ENCODE measurements at regions not wholly inside any gene's neighbourhood (a gene's known extent, or its start where the extent isn't known, plus 50 kb on each side); places are given as distances from the start of the nearest gene placed in this dataset.

DNA sequence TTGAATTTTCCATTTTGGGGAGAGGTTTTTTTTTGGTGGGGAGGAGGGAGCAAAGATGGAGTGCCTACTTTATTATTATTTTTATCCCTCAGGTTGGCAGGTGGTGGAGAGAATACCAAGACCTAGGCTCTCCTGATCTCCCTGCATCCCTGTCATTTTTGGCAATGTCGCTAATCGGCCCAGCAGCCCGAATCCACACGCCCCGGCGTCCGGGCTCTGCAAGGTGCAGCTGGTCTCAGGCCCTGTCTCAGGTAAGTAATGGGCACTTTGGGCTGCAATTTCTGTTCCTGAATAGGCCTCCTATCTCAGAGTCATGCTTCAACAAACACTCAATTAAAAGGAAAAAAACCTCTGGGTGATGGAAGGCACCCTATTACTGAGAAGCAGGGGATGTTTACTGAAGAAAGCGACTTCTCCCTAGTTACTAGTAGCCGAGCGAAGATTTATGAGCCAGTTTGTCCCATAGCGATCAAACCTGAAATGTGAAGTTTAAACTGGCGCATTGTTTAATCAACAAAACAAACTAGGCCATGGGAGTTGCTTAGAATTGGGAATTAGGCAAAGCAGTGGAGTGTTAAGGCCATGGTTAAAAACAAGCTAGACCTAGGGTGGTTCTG is 137.8 kb downstream of the RWDD3 start:
- no peak for DNase-seq

DNA sequence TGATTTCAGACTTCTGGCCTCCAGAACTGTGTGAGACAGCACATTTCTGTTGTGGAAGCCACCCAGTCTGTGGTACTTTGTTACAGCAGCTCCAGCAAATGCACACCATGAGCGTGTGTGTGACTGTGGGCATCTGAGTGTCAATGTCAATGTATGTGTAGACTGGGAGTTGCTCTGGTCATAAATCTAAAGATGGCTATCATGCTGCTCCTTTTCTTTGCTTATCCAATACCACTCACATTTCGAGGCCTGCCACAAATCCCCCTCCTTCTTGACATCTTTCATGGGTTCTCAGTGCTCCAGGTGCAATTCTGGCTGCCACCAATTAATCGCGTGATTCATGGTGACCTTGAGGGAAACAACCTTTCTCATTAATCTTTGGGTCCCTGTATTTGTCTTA is 141.2 kb downstream of the RWDD3 start:
- no peak for DNase-seq

DNA sequence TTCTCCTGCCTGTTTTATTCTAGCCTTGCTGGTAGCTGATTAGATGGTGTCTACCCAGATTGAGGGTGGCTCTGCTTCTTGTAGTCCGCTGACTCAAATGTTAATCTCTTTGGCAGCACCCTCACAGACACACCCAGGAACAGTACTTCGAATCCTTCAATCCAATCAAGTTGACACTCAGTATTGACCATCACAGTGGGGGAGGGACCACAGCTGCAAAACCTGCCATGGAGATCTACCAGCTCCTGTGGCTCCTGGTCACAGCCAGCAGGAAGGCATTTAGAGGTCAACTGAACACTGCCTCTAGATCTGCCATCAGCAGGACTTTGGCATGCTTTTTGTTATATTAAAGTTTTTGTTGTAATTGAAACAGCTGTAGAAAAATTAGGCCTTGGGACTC is 146.9 kb downstream of the RWDD3 start:
- DNase-seq: no peak

DNA sequence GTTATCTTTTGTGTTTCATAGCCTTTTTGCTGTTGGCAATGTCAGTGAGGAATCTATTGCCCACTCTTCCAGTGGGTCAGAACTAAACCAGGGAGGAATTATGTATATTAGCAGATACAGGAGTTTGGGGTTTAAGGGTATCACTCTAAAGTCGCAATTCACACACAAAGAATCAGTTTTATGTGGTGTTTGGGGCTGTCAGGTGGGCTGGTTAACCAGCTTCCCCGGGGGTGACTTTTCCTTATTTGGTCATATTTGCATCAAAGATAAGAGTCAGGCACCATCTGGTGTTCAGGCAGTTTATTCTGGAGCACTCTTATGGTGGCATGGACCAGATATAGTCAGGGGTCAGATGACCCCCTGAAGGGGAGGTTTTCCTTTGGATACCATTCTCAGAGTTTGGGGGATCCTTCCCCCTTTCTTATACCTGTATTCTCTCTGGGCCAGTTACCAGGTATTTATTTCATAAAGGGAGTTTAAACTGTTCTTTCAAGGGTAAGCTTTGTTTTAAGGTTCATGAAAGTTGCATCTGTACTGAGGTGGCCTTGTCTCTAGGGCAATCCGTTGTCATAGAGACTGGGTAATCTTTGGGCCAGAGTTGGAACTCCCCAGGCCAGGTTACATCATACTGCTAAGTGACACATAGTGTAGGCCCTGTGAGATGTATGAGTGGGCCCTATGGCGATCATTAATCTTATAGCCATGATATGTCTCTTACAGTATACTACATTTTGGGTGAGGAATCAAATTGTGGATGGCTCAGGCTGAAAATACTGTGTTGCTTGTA is 148.2 kb downstream of the RWDD3 start:
- DNase-seq: no peak

DNA sequence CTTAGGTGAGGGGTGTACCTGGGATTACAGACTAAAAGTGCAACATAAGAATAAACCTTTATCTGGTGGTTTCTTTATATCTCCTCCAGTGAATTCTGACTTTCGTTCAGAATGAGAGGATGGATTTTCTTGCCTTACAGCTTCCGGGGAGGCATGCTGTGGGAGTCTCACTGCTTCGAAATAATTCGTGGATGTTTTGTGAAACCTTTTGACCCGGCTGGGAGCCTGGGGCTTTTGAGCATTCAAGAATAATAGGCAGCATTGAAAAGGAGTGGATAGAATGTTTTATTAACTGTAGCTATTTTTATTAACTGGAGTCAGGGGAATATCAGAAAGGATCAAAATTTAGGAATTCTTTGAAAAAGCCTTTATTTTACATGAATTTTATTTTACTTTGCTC is 149.1 kb downstream of the RWDD3 start:
- DNase-seq: no peak

DNA sequence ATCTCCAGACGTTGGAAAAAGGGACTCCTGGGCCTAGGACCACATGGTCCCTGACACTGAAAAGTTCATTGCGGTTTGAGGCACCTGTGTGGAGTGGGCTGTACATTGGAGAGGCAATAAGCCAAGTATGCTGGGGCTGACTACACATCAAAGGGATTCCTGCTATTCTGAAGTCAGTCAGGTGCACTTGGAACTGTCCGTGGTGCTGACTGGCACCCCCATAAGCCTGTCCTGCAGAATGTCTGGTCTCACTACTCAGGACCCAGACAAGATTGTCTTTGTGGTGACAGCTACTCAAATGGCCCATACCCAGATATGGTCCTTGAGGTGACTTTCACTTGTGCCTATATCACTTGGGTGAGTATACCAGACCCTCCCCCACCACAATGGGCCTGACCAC is 150.6 kb downstream of the RWDD3 start:
- no peak for DNase-seq

DNA sequence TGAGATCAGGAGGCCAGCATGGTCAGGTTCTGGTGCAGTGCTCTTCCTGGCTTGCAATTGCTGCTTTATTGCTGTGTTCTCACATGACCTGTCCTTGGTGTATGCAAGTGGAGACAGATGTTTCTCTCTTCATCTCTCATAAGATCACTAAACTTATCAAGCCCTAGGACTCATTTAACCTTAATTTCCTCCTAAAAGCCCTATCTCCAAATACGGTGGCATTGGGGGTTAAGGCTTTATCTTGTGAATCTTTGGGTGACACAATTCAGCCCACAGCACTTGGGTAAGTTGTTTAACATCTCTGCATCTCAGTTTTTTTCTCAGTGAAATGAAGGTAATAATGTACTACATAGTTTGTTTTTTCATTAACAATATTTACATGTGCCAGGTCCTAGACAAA is 152.4 kb downstream of the RWDD3 start:
- DNase-seq: no peak

DNA sequence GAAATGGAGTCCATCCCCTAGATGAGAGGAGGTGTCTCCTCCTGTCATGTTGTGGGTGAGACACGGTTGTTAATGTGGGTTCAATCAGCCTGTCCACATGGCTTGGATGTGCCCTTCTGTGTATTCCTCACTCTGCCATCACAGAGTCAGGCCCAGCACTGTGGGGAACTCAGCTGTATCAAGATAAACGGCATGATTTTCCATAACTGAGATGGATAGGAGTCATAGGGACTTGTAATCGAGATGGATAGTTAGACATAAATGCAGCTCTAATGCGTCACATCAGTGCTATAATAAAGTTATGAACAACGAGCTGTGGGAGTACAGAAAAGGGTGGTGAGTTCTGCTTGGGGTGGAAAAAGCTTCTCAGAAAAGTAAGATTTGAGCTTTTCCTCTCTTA is 152.9 kb downstream of the RWDD3 start:
- DNase-seq: no peak

DNA sequence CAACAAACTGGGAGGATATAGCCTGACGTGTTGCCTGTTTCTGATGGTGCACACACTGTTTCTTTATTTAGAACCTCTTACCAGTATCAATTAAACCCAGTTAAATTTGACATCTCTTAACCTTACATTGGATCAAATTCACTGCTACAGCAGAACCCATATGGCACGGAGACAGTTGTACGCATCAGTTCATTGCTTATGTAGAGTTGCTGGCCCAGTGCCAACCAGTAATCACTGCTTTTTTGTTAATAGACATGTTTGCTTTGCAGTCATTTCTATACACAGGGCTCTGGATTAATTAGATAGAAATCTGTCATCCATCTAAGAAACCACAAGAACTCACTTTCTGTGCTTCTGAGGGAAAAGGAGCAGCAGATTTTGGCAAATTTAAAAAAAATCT is 154.0 kb downstream of the RWDD3 start:
- DNase-seq: peak; percentile 53

DNA sequence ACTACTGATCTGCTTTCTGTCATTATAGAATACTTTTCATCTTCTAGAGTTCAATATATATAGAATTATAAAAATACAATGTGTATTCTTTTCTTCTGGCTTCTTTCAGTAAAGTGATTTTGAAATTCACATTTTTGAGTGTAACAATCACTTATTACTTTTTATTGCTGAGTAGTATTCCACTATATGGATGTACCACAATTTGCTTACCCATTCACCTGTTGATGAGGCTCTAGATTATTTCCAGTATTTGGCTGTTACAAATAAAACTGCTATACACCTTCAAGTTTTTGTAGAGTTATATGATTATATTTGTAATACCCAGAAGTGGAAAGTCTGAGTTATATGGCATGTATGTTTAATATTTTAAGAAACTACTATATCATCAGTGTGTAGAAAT is 159.4 kb downstream of the RWDD3 start:
- no peak for DNase-seq

DNA sequence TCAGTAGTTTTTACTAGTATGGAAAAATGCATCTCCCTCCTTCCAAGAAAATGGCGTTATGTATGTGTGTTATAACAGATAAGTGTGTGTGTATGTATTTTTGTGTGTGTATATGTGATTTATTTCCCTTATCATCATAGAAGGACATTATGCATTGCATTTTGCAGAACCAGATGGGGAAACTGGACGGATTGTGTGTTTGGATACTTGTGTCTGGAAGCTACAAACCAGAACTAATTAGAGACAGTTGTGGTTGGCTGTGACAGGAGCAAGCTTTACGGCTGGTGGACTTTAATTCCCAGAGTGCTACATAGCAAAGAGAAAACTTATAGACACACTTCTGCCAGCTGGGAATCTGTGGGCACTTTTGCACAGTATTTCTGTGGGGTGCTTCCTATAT is 162.5 kb downstream of the RWDD3 start:
- DNase-seq: no peak

DNA sequence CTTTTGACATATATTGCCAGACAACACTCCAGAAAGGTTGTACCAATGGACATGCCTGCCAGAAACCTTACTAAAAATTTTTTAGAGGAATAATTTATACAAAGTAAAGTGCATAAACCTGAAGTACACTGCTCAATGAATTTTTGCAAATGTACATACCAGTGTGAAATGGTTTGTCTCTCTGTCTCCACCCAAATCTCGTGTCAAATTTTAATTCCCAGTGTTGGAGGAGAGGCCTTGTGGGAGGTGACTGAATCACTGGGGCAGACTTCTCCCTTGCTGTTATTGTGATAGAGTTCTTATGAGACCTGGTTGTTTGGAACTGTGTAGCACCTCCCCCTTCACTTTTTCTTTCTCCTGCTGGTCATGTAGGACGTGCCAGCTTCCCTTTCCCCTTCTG is 168.8 kb downstream of the RWDD3 start:
- DNase-seq: no peak

DNA sequence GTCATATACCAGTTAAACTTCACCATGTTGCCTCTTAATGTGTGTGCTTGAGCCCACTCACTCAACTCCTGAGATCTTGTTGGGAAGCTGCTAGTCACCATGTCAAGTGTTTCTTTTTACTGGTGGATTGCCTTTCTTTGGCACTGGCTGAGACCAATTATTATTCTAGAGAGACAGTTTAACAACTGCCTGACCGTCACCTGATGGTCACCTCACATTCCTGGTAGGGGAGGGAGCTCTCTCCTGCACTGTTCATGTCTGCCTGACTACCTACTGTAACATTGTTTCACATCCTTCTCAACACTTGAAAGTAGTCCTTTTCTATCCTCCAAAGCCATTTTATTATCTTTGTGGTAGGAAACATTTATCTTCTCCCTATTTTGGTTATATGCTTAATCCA is 172.3 kb downstream of the RWDD3 start:
- no peak for DNase-seq

DNA sequence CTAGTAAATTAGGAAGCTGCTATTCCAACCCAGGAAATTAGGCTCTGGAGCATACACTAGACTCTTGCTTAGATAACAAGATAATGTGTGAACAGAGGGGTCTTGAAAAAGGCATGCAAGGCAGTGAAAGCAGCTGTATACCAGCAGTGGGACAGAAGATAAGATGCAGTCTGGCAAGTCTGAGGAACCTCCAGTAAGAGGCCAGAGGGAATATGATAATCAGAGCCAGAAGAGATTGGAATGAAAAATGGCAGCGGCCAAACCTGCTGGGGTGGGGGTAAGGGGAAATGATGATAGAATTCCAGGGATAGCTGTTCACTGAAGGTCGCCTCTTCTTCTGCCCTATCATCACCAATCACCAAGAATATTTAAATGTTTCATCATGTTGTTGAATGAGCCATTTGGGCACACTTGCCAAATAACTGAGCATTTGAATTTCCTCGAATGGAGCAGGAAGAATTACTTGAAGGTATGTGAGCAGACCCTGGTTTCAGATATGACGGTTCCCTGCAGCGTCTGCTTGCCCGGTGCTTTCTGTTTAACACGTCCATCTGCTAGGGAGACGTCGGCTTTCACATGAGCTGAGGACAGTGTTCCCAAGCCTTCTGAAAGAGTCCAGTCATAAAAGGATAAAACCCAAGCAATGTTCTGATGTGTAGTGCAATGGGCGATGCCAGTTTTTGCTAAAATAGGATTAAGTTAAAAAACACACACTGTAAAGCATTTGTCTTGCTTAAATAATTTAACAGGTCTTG is 173.3 kb downstream of the RWDD3 start:
- no peak for DNase-seq

DNA sequence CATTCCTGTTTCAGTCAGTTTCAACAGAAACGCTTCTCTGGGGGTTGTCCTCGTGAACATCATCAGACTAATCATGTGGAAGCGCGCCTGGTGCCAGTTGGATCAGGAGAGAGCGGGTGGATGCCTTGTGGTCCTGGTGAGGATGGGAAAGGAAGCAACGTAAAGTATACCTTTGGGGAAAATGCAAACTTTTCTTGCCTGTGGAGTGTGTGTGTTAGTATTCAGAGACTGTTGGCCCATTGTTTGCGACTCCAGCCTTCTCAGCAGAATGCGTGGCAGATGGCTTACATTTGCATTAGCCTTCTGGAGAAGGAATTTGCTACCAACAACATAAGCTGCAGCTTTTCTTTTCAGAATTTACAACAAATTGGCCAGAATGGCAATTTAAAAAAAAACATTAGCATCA is 173.9 kb downstream of the RWDD3 start:
- no peak for DNase-seq

DNA sequence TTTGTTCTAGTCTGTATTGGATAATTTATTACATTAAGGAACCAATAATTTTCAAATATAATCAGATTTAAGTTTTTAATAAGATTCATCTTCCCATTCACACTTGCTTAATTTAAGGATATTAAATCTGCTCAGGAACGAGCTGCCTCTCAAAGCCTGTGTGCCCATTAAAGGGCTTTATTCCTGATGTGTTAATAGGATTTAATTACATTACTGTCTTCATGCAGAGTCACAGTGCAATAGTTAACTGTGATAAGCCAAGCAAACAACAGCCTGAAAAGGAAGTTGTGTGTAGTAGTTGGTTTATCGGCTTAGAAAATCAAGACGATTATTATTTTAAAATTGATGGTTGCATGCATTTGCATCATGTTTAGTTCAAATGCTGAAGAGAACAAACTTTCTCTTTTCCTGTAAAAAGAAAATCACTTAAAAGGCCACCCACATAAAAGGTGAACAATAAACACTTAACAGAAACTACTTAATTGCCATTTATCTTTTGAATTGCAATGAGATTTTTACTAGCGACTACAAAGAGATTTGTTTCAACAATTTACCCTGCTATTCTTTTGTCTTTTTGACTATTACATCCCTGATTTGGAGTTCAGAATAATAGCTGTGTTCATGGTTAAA is 174.6 kb downstream of the RWDD3 start:
- no peak for DNase-seq

DNA sequence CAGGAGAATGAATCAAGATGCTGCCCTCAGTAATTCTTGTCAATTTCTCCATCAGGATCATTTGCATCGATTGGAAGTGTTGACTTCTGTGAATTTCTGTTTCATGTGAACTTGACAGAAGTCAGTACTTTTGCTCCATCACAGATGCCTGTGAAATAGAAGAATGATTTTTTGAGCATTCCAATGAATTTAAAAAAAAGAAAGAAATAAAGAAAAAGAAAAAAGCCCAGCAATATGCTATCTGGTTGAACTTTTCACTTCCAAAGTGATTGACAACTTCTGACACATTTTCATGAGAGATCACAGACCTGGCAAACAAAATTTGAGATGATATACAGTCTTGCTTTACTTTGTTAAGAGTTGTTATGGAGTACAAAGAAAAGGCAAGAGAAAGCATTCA is 175.3 kb downstream of the RWDD3 start:
- DNase-seq: no peak

DNA sequence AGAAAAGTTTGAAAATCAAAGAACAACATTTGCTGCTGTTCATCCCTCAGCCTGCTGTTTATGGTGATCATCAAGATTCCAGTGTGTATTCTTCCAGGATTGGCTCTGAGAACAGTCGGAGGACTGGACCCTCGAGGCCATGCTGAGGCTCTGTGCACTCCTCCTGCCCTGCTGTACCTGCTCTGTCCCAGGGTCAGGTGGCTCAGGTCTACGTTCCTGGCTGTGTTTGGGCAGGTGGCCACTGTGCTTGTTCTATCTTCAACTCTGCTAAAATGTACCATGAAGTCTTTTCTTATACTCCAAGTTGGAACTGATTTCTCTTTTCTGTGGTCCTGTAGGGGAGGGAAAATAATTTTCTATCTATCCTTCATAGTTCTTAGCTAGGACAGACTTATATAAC is 175.9 kb downstream of the RWDD3 start:
- DNase-seq: no peak

DNA sequence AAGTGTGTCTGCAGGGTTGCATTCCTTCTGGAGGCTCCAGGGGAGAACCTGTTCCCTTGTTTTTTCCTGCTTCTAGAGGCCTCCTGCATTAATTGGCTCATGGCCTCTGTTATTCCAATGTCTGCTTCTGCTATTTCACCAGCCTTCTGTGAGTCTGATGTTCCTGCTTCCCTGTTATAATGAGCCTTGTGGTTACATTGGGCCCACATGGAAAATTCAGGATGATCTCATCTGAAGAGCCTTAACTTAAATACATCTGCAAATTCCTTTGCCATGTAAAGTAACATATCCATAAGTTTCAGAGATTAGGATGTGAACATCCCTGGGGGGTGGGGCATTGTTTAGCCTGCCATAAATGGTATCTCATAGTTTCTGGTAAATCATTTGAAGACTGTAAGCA is 181.1 kb downstream of the RWDD3 start:
- DNase-seq: no peak

DNA sequence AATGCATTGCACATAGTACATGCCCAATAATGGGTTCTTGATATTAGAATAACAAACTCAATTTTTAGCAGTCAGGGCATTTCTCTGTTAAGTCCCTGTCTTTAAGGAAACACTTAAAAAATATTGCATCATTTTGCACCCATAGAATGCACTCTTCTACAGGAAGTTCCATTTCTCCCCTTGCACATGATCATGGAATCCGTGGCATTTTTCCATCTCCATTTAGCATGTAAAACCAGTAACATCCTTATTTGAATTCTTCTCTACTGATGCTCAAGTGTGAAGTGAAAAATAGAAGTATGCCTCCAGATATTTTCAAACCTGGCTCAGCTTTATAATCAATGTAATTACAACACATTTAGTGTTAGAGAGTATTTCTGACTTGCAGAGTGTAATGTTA is 192.8 kb downstream of the RWDD3 start:
- DNase-seq: no peak

DNA sequence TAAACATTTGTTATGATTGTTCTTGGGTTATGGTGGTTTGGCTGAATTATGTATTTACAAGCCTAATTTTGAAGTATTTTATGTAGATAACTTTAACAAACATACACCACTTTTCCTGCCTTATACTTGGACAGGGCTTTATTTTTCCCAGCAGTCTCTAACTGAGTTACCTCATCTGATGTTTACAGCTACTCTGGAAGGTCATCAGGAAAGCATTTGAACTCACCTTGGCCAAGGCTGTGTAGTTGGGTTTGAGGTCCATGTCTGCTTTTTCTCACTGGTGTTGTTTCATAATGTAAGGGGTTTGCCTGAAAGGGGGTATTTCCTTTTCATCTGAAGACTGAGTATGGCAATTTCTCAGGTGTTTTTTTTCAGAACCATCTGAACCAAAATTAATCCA is 193.5 kb downstream of the RWDD3 start:
- no peak for DNase-seq

DNA sequence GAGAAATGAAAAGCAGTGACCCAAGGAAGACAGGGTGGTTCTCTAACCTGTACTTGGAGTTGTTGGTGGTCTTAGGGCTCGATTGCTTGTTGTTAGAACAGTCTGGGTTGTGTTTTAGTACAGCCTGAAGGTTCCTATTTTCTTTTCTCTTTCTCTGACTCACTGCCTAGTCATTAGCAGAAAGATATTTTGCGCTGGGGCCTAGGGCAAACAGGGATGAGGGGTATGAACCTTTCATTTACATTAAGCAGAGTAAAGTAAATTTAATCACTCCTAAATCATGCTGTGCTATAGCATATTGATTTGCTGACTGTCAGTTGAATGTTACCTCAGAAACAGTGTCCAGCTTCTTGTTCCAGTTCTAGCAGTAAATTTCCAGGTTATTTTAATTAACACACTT is 197.2 kb downstream of the RWDD3 start:
- no peak for DNase-seq

DNA sequence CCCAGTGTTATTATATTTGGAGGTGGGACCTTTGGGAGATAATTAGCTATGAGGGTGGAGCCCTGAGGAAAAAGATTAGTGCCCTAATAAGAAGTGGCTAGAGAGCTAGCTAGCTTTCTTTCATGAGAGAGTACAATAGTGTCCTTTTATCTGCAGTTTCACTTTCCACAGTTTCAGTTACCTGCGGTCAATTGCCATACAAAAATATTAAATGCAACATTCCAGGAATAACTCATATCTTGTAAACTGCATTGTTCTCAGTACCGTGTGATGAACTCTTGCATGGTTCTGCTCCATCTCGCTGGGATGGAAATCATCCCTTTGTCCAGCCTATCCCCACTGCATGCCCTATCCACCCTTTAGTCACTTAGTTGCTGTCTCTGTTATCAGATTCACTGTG is 201.6 kb downstream of the RWDD3 start:
- no peak for DNase-seq

DNA sequence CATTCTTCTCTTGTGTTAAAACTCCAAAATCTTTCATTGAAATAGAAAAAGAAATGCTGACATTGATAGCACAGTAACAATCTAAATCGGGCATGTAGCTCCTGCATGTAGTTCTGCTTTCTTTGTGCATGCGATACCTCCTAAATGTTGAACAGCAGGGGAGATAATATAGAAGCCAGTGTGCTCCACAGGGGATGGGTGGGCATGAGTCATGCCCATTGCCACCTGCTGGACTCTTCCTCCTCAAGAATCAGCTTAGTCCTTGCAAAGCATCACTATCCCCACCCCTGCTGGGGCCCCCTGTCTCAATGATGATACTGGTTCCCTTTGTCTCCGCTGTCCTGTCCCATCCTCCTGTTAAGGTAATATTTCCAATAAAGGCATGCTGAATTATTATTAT is 203.0 kb downstream of the RWDD3 start:
- DNase-seq: no peak
